ENCODE measurements at regions not wholly inside any gene's neighbourhood (a gene's known extent, or its start where the extent isn't known, plus 50 kb on each side); places are given as distances from the start of the nearest gene placed in this dataset.

- H3K27ac Mint-ChIP-seq, result no peak overlapping the region
- H3K4me3 Mint-ChIP-seq, result no peak overlapping the region
- no peak for DNase-seq
Observed at GRCh38 chr4:108535757-108536156, 84.6 kb upstream of the RPL34 start.

GRCh38 chr4:108533876-108534275 is 86.5 kb upstream of the RPL34 start:
- peaks cover 2 to 6% (median 2%) of the 10 kb centered on the region in 3 donors for H3K27me3 Mint-ChIP-seq (ENCODE audit: low read depth in 3 of 3)

More at GRCh38 chr4:108535757-108536156, 84.6 kb upstream of the RPL34 start:
- Histone ChIP-seq H3K9me3 (replicated peaks in 1 of 2; ENCODE audit: control insufficient read depth in 1 of 2, insufficient read depth in 1 of 2, low read length in 2 of 2) (no peaks in the 10 kb centered on the region), H3K27me3 (ENCODE audit: control insufficient read depth in 2 of 2, insufficient read depth in 2 of 2, low read length in 2 of 2) (no peaks in the 10 kb centered on the region), H3K36me3 (replicated peaks in 1 of 2; ENCODE audit: control insufficient read depth in 1 of 2, insufficient read depth in 2 of 2, low read length in 2 of 2) (no peaks in the 10 kb centered on the region), H4K20me1 (ENCODE audit: insufficient read depth, low read length) (no peaks in the 10 kb centered on the region), H3K79me2 (ENCODE audit: insufficient read depth, low read length) (no peaks in the 10 kb centered on the region), H3K4me1 (ENCODE audit: control insufficient read depth in 1 of 2, insufficient read depth in 2 of 2, low read length in 2 of 2) (no peaks in the 10 kb centered on the region), H2AFZ (ENCODE audit: insufficient read depth, low read depth, low read length, poor library complexity, severe bottlenecking) (no peak overlapping the region), H3K9ac (ENCODE audit: insufficient read depth, low read length, poor library complexity, severe bottlenecking) (no peak overlapping the region), H3K4me3 (replicated peaks in 1 of 3; ENCODE audit: low read depth in 2 of 3, low read length in 3 of 3) (no peak overlapping the region), H3K27ac (ENCODE audit: low read depth in 1 of 2, low read length in 2 of 2) (no peak overlapping the region), H3K4me2 (replicated peaks; ENCODE audit: extremely low read depth, low read length, poor library complexity, severe bottlenecking) (no peak overlapping the region)
- H3K4me1 Mint-ChIP-seq, result peaks cover 7% of the 10 kb centered on the region
- intact Hi-C loops (cut with micrococcal nuclease), result no loop called here
- peaks cover 2 to 6% (median 2%) of the 10 kb centered on the region in 3 donors for H3K27me3 Mint-ChIP-seq (ENCODE audit: low read depth in 3 of 3)
- H3K9me3 Mint-ChIP-seq, result no peaks in the 10 kb centered on the region
- WGBS (ENCODE audit: insufficient coverage), result 0% methylated on average over 1 of the region's 3 CpGs
- H3K36me3 Mint-ChIP-seq, result no peaks in the 10 kb centered on the region
- TF ChIP-seq CTCF (IDR thresholded peaks at IDR 0.05), result no peak

More at GRCh38 chr4:108533876-108534275, 86.5 kb upstream of the RPL34 start:
- intact Hi-C loops (cut with micrococcal nuclease), result no loop called here
- Histone ChIP-seq H2AFZ (ENCODE audit: insufficient read depth, low read depth, low read length, poor library complexity, severe bottlenecking) (no peak overlapping the region), H3K79me2 (ENCODE audit: insufficient read depth, low read length) (no peaks in the 10 kb centered on the region), H3K4me2 (replicated peaks; ENCODE audit: extremely low read depth, low read length, poor library complexity, severe bottlenecking) (no peak overlapping the region), H3K9me3 (replicated peaks in 1 of 2; ENCODE audit: control insufficient read depth in 1 of 2, insufficient read depth in 1 of 2, low read length in 2 of 2) (no peaks in the 10 kb centered on the region), H3K36me3 (replicated peaks in 1 of 2; ENCODE audit: control insufficient read depth in 1 of 2, insufficient read depth in 2 of 2, low read length in 2 of 2) (no peaks in the 10 kb centered on the region), H3K27me3 (ENCODE audit: control insufficient read depth in 2 of 2, insufficient read depth in 2 of 2, low read length in 2 of 2) (no peaks in the 10 kb centered on the region), H3K4me1 (ENCODE audit: control insufficient read depth in 1 of 2, insufficient read depth in 2 of 2, low read length in 2 of 2) (no peaks in the 10 kb centered on the region), H3K4me3 (replicated peaks in 1 of 3; ENCODE audit: low read depth in 2 of 3, low read length in 3 of 3) (no peak overlapping the region), H3K9ac (ENCODE audit: insufficient read depth, low read length, poor library complexity, severe bottlenecking) (no peak overlapping the region), H3K27ac (ENCODE audit: low read depth in 1 of 2, low read length in 2 of 2) (no peak overlapping the region), H4K20me1 (ENCODE audit: insufficient read depth, low read length) (no peaks in the 10 kb centered on the region)
- Mint-ChIP-seq H3K27ac (no peak overlapping the region), H3K4me3 (no peak overlapping the region), H3K4me1 (peaks cover 7% of the 10 kb centered on the region), H3K36me3 (no peaks in the 10 kb centered on the region), H3K9me3 (no peaks in the 10 kb centered on the region)
- no peak for TF ChIP-seq CTCF (IDR thresholded peaks at IDR 0.05)
- DNase-seq, result no peak
- WGBS (ENCODE audit: insufficient coverage), result 83% methylated on average over 1 of the region's 2 CpGs
